BLaER1 treated with 17β-estradiol and CSF1 and Interleukin-3, amounts not matched to agents 10 nM and 100 nM (cell line): ENCODE measurements at regions not wholly inside any gene's neighbourhood (a gene's known extent, or its start where the extent isn't known, plus 50 kb on each side); places are given as distances from the start of the nearest gene placed in this dataset.

Source experiments
- H3K27ac ChIP-seq, 11 experiments: shearing (Covaris generic); formaldehyde crosslinking; 2 replicates each; pipeline ENCODE4 v1.8.1; 2022
- H3K27me3 ChIP-seq, 11 experiments: shearing (Covaris generic); formaldehyde crosslinking; 2 replicates each; pipeline ENCODE4 v1.8.1; 2022
- H3K36me3 ChIP-seq, 11 experiments: shearing (Covaris generic); formaldehyde crosslinking; 2 replicates each; pipeline ENCODE4 v1.8.1; 2022
- H3K4me1 ChIP-seq, 10 experiments: shearing (Covaris generic); formaldehyde crosslinking; 2 replicates each; pipeline ENCODE4 v1.8.1; 2022
- H3K4me2 ChIP-seq, 11 experiments: shearing (Covaris generic); formaldehyde crosslinking; 2 replicates each; pipeline ENCODE4 v1.8.1; 2022
- H3K4me3 ChIP-seq, 10 experiments: shearing (Covaris generic); formaldehyde crosslinking; 2 replicates each; pipeline ENCODE4 v1.8.1; 2022
- H3K9ac ChIP-seq, 11 experiments: shearing (Covaris generic); formaldehyde crosslinking; 2 replicates each; pipeline ENCODE4 v1.8.1; 2022
- H3K9me3 ChIP-seq, 11 experiments: shearing (Covaris generic); formaldehyde crosslinking; replicated peaks in 1 of 11; 2 replicates each; pipeline ENCODE4 v1.8.1; 2022
- H4K20me1 ChIP-seq, 11 experiments: shearing (Covaris generic); formaldehyde crosslinking; 2 replicates each; pipeline ENCODE4 v1.8.1; 2022
- Cebpa-rat ChIP-seq, 11 experiments: shearing (Covaris generic); IDR thresholded peaks; 2 replicates each; pipeline ENCODE4 v1.8.1; 2022

DNA sequence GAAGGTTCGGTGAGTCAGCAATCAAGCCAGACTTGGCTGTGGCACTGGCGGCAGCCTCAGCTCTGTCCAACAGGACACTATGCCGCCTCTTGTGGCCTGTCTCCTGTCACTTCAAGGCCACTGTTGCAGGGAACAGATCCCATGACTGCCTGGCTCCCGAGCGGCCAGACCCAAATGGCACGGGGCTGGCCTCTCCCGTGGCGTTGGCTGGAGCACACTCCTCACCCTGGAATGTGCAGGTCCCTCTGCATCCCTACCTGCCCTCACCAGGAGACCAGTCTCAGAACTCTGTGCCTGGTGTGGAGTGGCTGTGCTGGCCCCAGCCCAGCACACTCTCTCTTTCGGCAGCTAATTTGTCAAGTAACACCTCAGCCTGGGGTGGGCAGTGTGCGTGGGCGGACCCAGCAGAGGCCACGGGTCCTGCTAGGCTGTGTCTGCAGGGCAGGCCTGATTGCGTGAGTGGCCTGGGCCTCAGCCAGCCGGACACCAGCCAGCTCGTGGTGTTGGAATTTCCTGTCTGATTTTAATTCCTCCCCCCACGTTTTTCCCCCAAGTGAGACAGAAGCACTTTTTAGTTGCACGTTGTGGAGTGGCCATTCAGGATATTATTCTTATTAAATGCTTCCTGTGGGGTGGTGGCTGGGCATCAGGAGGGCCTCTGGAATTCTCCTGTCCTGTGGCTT is 179.3 kb downstream of the GLI2 start:
- Histone ChIP-seq H3K36me3 (no peaks in the 10 kb centered on the region), H3K27ac (no peak overlapping the region), H3K9me3 (no peaks in the 10 kb centered on the region), H3K4me2 (peak overlapping the region in 2 of 11 experiments; percentile 16 to 29; a peak in 1 of 22 replicates), H3K9ac (no peak overlapping the region), H3K27me3 (no peaks in the 10 kb centered on the region), H4K20me1 (no peaks in the 10 kb centered on the region; a peak in 2 of 22 replicates), H3K4me1 (peaks cover 6 to 24% (median 13%) of the 10 kb centered on the region in 10 experiments; a peak in 19 of 20 replicates), H3K4me3 (no peak overlapping the region)
- TF ChIP-seq Cebpa-rat (IDR thresholded peaks at IDR 0.05) = no peak

DNA sequence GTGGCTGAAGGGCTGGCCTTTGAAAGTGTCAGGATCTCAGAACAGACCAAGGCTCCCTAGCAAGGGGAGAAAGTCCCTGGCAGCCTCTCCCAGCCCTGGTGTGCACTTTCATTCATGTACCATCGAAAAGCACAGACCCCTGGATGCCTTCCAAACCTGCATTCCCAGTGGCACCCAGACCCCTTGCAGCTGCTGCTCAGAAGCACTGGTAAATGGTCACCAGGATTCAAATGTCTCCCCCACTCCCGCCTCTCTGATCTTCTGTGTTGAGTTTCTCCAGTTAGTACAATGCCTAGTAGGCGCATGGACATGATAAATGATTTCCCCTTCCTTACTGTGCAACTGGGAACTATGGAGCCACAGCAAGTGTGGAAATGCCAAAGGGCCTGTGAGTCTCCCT is 180.0 kb downstream of the GLI2 start:
- Histone ChIP-seq H3K4me2 (peak overlapping the region in 2 of 11 experiments; percentile 16 to 29; a peak in 1 of 22 replicates), H3K36me3 (no peaks in the 10 kb centered on the region), H3K9me3 (no peaks in the 10 kb centered on the region), H4K20me1 (no peaks in the 10 kb centered on the region; a peak in 2 of 22 replicates), H3K4me3 (no peak overlapping the region), H3K27me3 (no peaks in the 10 kb centered on the region), H3K27ac (no peak overlapping the region), H3K9ac (no peak overlapping the region), H3K4me1 (peaks cover 1 to 19% (median 8%) of the 10 kb centered on the region in 10 experiments; a peak in 15 of 20 replicates)
- TF ChIP-seq Cebpa-rat (IDR thresholded peaks at IDR 0.05) = no peak

DNA sequence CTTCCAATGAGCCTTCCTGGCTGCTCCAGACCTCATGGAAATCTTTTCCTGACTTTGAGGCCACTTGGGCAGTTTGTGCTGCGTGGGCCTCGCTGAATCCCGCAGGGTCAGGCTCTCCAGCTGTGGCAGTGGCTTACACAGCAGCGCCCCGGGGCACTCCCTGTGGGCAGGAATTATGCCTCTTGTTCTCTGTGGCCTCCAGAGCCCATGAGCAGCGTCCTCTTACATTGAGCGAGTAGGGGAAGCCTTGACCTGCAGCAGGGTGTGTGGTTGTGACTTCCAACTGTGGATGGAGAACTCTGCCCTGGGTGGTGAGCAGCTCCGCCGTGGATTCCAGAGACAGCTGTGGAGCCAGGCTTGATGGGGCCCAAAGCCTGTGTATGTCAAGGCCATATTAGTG is 180.8 kb downstream of the GLI2 start:
- Histone ChIP-seq H3K4me1 (peaks cover 0 to 13% (median 3%) of the 10 kb centered on the region in 10 experiments; a peak in 10 of 20 replicates), H3K4me3 (no peak overlapping the region), H3K9me3 (no peaks in the 10 kb centered on the region), H3K4me2 (no peak overlapping the region), H3K36me3 (no peaks in the 10 kb centered on the region), H3K27ac (no peak overlapping the region), H3K9ac (no peak overlapping the region), H3K27me3 (no peaks in the 10 kb centered on the region), H4K20me1 (no peaks in the 10 kb centered on the region; a peak in 2 of 22 replicates)
- no peak for TF ChIP-seq Cebpa-rat (IDR thresholded peaks at IDR 0.05)

DNA sequence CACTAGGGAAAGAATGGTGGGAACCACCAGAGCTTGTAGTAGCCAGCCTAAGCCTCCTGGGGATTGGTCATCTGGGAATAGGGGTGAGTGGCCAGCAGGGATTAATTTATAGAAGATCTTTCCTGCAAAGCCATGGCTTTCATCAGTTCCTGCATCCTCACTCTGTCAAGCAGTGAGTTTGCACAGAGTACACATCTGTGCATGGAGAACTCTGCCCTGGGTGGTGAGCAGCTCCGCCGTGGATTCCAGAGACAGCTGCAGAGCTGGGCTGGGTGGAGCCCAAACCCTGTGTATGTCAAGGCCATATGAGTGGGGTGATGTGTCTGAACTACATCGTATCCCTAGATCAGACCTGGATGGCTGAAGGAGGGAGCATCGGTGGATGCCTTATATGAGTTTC is 182.2 kb downstream of the GLI2 start:
- no peak overlapping the region for H3K9ac ChIP-seq
- peaks cover 0 to 8% (median 0%) of the 10 kb centered on the region in 10 experiments; a peak in 4 of 20 replicates for H3K4me1 ChIP-seq

DNA sequence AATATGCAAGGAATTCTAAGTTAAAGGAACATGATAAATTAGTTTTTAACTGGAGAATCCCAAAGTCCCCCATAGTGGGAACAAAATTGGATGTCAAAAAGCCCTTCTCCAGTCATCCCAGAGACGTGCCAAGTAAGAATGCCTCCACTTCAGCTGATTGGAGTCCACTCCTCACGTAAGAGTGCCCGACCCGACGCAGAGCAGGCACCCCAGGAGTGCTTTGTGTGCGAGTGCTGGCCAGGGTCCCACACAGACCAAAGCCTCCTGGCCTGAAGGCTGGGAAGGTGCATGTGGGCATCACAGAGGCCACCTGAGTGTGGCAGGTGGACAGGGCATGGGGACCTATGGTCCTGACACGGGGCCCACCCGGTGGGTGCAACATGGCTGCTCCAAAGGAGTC is 183.5 kb downstream of the GLI2 start:
- no peaks in the 10 kb centered on the region for H3K36me3 ChIP-seq
- peaks cover 4 to 14% (median 6%) of the 10 kb centered on the region in 10 experiments; a peak in 16 of 20 replicates for H3K4me1 ChIP-seq
- H3K9me3 ChIP-seq = no peaks in the 10 kb centered on the region
- no peak overlapping the region for H3K9ac ChIP-seq
- no peak overlapping the region for H3K4me2 ChIP-seq
- H3K27me3 ChIP-seq = no peaks in the 10 kb centered on the region
- no peak overlapping the region for H3K27ac ChIP-seq
- H4K20me1 ChIP-seq = no peaks in the 10 kb centered on the region; a peak in 1 of 22 replicates
- no peak overlapping the region for H3K4me3 ChIP-seq
- no peak for TF ChIP-seq Cebpa-rat (IDR thresholded peaks at IDR 0.05)

More for the DNA sequence above, 182.2 kb downstream of the GLI2 start:
- Histone ChIP-seq H4K20me1 (no peaks in the 10 kb centered on the region; a peak in 2 of 22 replicates), H3K4me3 (no peak overlapping the region), H3K27ac (no peak overlapping the region), H3K4me2 (no peak overlapping the region), H3K36me3 (no peaks in the 10 kb centered on the region), H3K27me3 (no peaks in the 10 kb centered on the region), H3K9me3 (no peaks in the 10 kb centered on the region)
- no peak for TF ChIP-seq Cebpa-rat (IDR thresholded peaks at IDR 0.05)

DNA sequence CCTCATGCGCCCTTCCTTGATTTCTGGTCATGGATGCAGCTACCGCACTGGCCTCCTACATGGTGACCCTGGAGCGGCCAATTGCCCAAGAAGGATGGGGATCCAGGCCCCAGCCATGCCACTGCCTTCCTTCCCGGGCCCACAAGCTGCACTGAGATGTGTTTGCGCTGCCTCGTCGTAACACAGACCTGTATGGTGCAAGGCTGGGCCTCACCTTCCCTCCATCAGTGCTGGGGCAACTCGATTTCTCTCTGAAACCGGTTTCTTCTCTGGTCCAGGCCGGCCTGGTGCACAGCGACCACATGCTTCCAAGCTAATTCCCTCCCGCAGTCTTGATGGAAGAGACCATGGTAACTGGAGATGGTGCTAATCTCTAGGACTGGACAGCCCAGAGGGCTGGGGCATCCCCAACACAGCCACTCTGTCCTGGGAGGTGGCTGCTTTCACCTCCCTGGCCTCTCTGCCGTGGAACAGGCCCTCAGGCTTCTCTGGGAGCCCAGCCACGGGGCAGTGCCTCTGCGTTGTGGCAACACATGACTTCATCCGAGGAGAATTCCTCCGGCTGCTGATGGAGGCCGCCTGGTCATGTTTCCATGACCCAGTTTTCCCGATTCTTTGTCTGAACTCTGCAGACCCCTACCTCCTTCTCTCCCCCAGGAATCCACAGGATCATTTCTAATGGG is 184.2 kb downstream of the GLI2 start:
- H3K36me3 ChIP-seq = no peaks in the 10 kb centered on the region
- H3K27ac ChIP-seq = no peak overlapping the region
- H3K4me3 ChIP-seq = no peak overlapping the region
- no peak for TF ChIP-seq Cebpa-rat (IDR thresholded peaks at IDR 0.05)
- no peaks in the 10 kb centered on the region; a peak in 1 of 22 replicates for H4K20me1 ChIP-seq
- peaks cover 11 to 18% (median 13%) of the 10 kb centered on the region in 10 experiments; a peak in 18 of 20 replicates for H3K4me1 ChIP-seq
- no peak overlapping the region for H3K9ac ChIP-seq
- no peaks in the 10 kb centered on the region for H3K9me3 ChIP-seq
- no peak overlapping the region for H3K4me2 ChIP-seq
- no peaks in the 10 kb centered on the region for H3K27me3 ChIP-seq

DNA sequence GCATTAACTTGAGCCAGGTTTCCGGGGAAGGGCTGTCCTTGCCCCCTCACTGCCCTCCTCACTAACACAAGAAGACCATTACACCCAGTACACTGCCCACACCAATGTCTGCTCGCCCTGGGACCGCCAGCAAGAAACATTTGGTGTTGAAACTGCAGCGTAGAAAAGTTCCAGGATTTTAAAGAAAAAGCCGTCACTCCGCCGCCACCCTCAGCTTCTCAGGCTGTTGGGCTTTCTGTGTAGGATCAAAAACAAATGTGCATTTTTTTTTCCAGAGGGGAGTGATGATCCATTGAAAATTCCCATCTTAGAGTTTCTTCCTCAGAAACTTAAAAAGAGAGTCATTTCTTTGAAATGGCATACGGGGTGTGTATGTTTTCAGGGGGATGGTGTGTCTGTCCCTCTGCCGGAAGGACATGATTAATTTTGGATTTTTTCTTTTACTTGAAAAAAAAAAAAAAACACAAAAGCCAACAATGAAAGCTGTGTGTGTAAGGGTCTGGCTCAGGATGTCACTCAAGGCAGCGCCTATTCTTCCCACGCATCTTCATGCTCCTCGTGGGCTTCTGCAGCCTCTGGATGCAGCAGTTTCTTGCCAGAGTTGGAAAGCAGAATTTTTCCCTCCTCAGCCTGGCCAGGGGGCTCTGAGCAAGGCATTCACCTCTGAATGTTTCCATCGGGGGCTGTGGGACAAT is 184.9 kb downstream of the GLI2 start:
- no peak overlapping the region for H3K4me2 ChIP-seq
- H3K9ac ChIP-seq = no peak overlapping the region
- H3K27me3 ChIP-seq = no peaks in the 10 kb centered on the region
- no peak overlapping the region for H3K27ac ChIP-seq
- H3K36me3 ChIP-seq = no peaks in the 10 kb centered on the region
- no peaks in the 10 kb centered on the region for H3K9me3 ChIP-seq
- peaks cover 8 to 16% (median 12%) of the 10 kb centered on the region in 10 experiments; a peak in 17 of 20 replicates for H3K4me1 ChIP-seq
- no peaks in the 10 kb centered on the region; a peak in 1 of 22 replicates for H4K20me1 ChIP-seq
- no peak for TF ChIP-seq Cebpa-rat (IDR thresholded peaks at IDR 0.05)
- no peak overlapping the region for H3K4me3 ChIP-seq

DNA sequence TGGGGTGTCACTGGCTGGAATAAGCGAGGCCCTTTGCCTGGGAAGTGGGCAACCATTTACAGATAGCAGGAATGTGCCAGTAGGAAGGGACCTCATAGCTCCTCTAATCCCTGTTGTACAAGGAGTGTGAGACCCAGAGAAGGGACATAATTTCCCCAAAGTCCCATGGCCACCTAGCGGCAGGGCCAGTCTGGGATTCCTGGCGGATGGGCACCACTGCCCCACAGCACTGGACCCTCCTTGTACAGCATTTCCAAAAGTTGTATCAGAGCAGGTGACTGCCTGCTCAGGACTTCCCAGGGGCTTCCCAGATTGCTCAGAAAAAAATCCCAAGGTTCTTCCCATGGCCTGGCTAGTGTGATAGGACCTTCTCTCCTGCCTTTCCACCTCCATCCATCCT is 185.8 kb downstream of the GLI2 start:
- Histone ChIP-seq H3K4me2 (no peak overlapping the region), H3K4me1 (peaks cover 8 to 16% (median 12%) of the 10 kb centered on the region in 10 experiments; a peak in 17 of 20 replicates), H3K9me3 (no peaks in the 10 kb centered on the region)

More for the DNA sequence above, 185.8 kb downstream of the GLI2 start:
- Histone ChIP-seq H4K20me1 (no peaks in the 10 kb centered on the region; a peak in 1 of 22 replicates), H3K4me3 (no peak overlapping the region), H3K36me3 (no peaks in the 10 kb centered on the region), H3K27me3 (no peaks in the 10 kb centered on the region), H3K9ac (no peak overlapping the region), H3K27ac (no peak overlapping the region)
- TF ChIP-seq Cebpa-rat (IDR thresholded peaks at IDR 0.05) = no peak
